ENCODE measurements at regions not wholly inside any gene's neighbourhood (a gene's known extent, or its start where the extent isn't known, plus 50 kb on each side); places are given as distances from the start of the nearest gene placed in this dataset.
"Not testable (repeated sequence)": the region's sequence is repeated elsewhere in the genome, so short reads cannot be mapped to it uniquely, and the experiment has no call there.

GRCh38 chr14:50026396-50026795, 90.0 kb downstream of the VCPKMT start:
- H3K4me1 ChIP-seq (ENCODE audit: insufficient read depth): no peaks in the 10 kb centered on the region
- H3K9me2 ChIP-seq (replicated peaks; ENCODE audit: insufficient read depth): no peaks in the 10 kb centered on the region
- no peak overlapping the region for H3K4me2 ChIP-seq
- no peak overlapping the region for H3K4me3 ChIP-seq
- no peak overlapping the region for H2AFZ ChIP-seq
- no peak overlapping the region for H3K27ac ChIP-seq
- H3K36me3 ChIP-seq (replicated peaks; ENCODE audit: insufficient read depth, low read depth): no peaks in the 10 kb centered on the region
- TF ChIP-seq EZH2 (IDR thresholded peaks at IDR 0.05; ENCODE audit: borderline replicate concordance) (no peak), EZH2phosphoT487 (IDR thresholded peaks at IDR 0.05; ENCODE audit: low read depth, severe bottlenecking, unreplicated experiment) (no peak), CTCF (IDR thresholded peaks at IDR 0.05; ENCODE audit: poor library complexity) (no peak)
- H3K79me2 ChIP-seq: no peaks in the 10 kb centered on the region
- no peaks in the 10 kb centered on the region for H3K9me3 ChIP-seq (ENCODE audit: low read depth)
- H3K27me3 ChIP-seq: no peaks in the 10 kb centered on the region
- H4K20me1 ChIP-seq (ENCODE audit: insufficient read depth, poor library complexity, severe bottlenecking): no peaks in the 10 kb centered on the region
- DNase-seq (ENCODE audit: low spot score): no peak
- WGBS (ENCODE audit: low lambda C conversion rate, missing lambda C conversion rate): 88% methylated on average over 3 of the region's 3 CpGs

- WGBS (ENCODE audit: low lambda C conversion rate, missing lambda C conversion rate): 92% methylated on average over 4 of the region's 4 CpGs
- no peaks in the 10 kb centered on the region for H3K9me3 ChIP-seq (ENCODE audit: low read depth)
- no peaks in the 10 kb centered on the region for H3K79me2 ChIP-seq
- no peak overlapping the region for H2AFZ ChIP-seq
- no peak for TF ChIP-seq EZH2phosphoT487 (IDR thresholded peaks at IDR 0.05; ENCODE audit: low read depth, severe bottlenecking, unreplicated experiment)
- TF ChIP-seq EZH2 (IDR thresholded peaks at IDR 0.05; ENCODE audit: borderline replicate concordance): no peak
- TF ChIP-seq CTCF (IDR thresholded peaks at IDR 0.05; ENCODE audit: poor library complexity): no peak
- no peaks in the 10 kb centered on the region for H3K36me3 ChIP-seq (replicated peaks; ENCODE audit: insufficient read depth, low read depth)
- H3K27me3 ChIP-seq: no peaks in the 10 kb centered on the region
- no peak overlapping the region for H3K27ac ChIP-seq
- H3K4me3 ChIP-seq: no peak overlapping the region
- no peaks in the 10 kb centered on the region for H3K4me1 ChIP-seq (ENCODE audit: insufficient read depth)
- H3K4me2 ChIP-seq: no peak overlapping the region
- H4K20me1 ChIP-seq (ENCODE audit: insufficient read depth, poor library complexity, severe bottlenecking): no peaks in the 10 kb centered on the region
- H3K9me2 ChIP-seq (replicated peaks; ENCODE audit: insufficient read depth): no peaks in the 10 kb centered on the region
- no peak for DNase-seq (ENCODE audit: low spot score)
Observed at GRCh38 chr14:50027816-50028215, 88.6 kb downstream of the VCPKMT start.

- Histone ChIP-seq H3K4me2 (no peak overlapping the region), H3K9me2 (replicated peaks; ENCODE audit: insufficient read depth) (no peaks in the 10 kb centered on the region), H4K20me1 (ENCODE audit: insufficient read depth, poor library complexity, severe bottlenecking) (no peaks in the 10 kb centered on the region), H3K9me3 (ENCODE audit: low read depth) (no peaks in the 10 kb centered on the region), H3K79me2 (no peaks in the 10 kb centered on the region), H3K36me3 (replicated peaks; ENCODE audit: insufficient read depth, low read depth) (no peaks in the 10 kb centered on the region), H3K4me1 (ENCODE audit: insufficient read depth) (no peaks in the 10 kb centered on the region), H3K27ac (no peak overlapping the region), H3K4me3 (no peak overlapping the region), H3K27me3 (no peaks in the 10 kb centered on the region), H2AFZ (no peak overlapping the region)
- no peak for DNase-seq (ENCODE audit: low spot score)
- no peak for TF ChIP-seq CTCF (IDR thresholded peaks at IDR 0.05; ENCODE audit: poor library complexity)
- no peak for TF ChIP-seq EZH2phosphoT487 (IDR thresholded peaks at IDR 0.05; ENCODE audit: low read depth, severe bottlenecking, unreplicated experiment)
- no peak for TF ChIP-seq EZH2 (IDR thresholded peaks at IDR 0.05; ENCODE audit: borderline replicate concordance)
- 68% methylated on average over 4 of the region's 6 CpGs for WGBS (ENCODE audit: low lambda C conversion rate, missing lambda C conversion rate)
Observed at GRCh38 chr14:50028458-50028857, 87.9 kb downstream of the VCPKMT start.

GRCh38 chr14:50030036-50030435, 86.3 kb downstream of the VCPKMT start:
- H3K9me3 ChIP-seq (ENCODE audit: low read depth): no peaks in the 10 kb centered on the region
- TF ChIP-seq EZH2 (IDR thresholded peaks at IDR 0.05; ENCODE audit: borderline replicate concordance): no peak
- no peak for TF ChIP-seq CTCF (IDR thresholded peaks at IDR 0.05; ENCODE audit: poor library complexity)
- no peak for TF ChIP-seq EZH2phosphoT487 (IDR thresholded peaks at IDR 0.05; ENCODE audit: low read depth, severe bottlenecking, unreplicated experiment)
- H3K27ac ChIP-seq: no peak overlapping the region
- no peak overlapping the region for H2AFZ ChIP-seq
- 95% methylated on average over 2 of the region's 2 CpGs for WGBS (ENCODE audit: low lambda C conversion rate, missing lambda C conversion rate)
- H3K27me3 ChIP-seq: no peaks in the 10 kb centered on the region
- no peaks in the 10 kb centered on the region for H3K9me2 ChIP-seq (replicated peaks; ENCODE audit: insufficient read depth)
- H3K4me1 ChIP-seq (ENCODE audit: insufficient read depth): no peaks in the 10 kb centered on the region
- H4K20me1 ChIP-seq (ENCODE audit: insufficient read depth, poor library complexity, severe bottlenecking): no peaks in the 10 kb centered on the region
- H3K4me3 ChIP-seq: no peak overlapping the region
- no peaks in the 10 kb centered on the region for H3K36me3 ChIP-seq (replicated peaks; ENCODE audit: insufficient read depth, low read depth)
- DNase-seq (ENCODE audit: low spot score): no peak
- no peak overlapping the region for H3K4me2 ChIP-seq
- H3K79me2 ChIP-seq: no peaks in the 10 kb centered on the region

GRCh38 chr14:50030911-50031310, 85.5 kb downstream of the VCPKMT start:
- WGBS (ENCODE audit: low lambda C conversion rate, missing lambda C conversion rate): 89% methylated on average over 1 of the region's 1 CpG
- H2AFZ ChIP-seq; H3K36me3 ChIP-seq (replicated peaks; ENCODE audit: insufficient read depth, low read depth); H4K20me1 ChIP-seq (ENCODE audit: insufficient read depth, poor library complexity, severe bottlenecking); H3K79me2 ChIP-seq; H3K27ac ChIP-seq; H3K9me2 ChIP-seq (replicated peaks; ENCODE audit: insufficient read depth); DNase-seq (ENCODE audit: low spot score); H3K4me2 ChIP-seq; H3K4me3 ChIP-seq; H3K27me3 ChIP-seq; H3K9me3 ChIP-seq (ENCODE audit: low read depth); H3K4me1 ChIP-seq (ENCODE audit: insufficient read depth): not testable (repeated sequence)
